Activated naive CD4-positive, alpha-beta T cell treated with anti-CD3 and anti-CD28 coated beads, Interleukin-2, amount 50 U/mL, for 24 hours (primary cell): ENCODE measurements at regions not wholly inside any gene's neighbourhood (a gene's known extent, or its start where the extent isn't known, plus 50 kb on each side); places are given as distances from the start of the nearest gene placed in this dataset.

ENCODE experiments used
- H3K27ac Mint-ChIP-seq: one replicate; pipeline ENCODE4 v1.8.0; 2021; ENCODE audit warnings: mild to moderate bottlenecking, mixed read lengths
- H3K27me3 Mint-ChIP-seq: one replicate; pipeline ENCODE4 v1.8.0; 2021; ENCODE audit warnings: mixed read lengths
- H3K36me3 Mint-ChIP-seq: one replicate; pipeline ENCODE4 v1.8.0; 2021; ENCODE audit warnings: mixed read lengths
- H3K4me1 Mint-ChIP-seq: one replicate; pipeline ENCODE4 v1.8.0; 2021; ENCODE audit warnings: mixed read lengths
- H3K4me3 Mint-ChIP-seq: one replicate; pipeline ENCODE4 v1.8.0; 2021; ENCODE audit warnings: mild to moderate bottlenecking, mixed read lengths
- H3K9me3 Mint-ChIP-seq: one replicate; pipeline ENCODE4 v1.8.0; 2021; ENCODE audit warnings: mixed read lengths

- Mint-ChIP-seq H3K27me3 (peaks cover 5% of the 10 kb centered on the region), H3K4me1 (no peaks in the 10 kb centered on the region), H3K36me3 (no peaks in the 10 kb centered on the region), H3K27ac (no peak overlapping the region), H3K4me3 (no peak overlapping the region), H3K9me3 (no peaks in the 10 kb centered on the region)
Measured at GRCh38 chr16:79508294-79508693, 92.2 kb downstream of the MAF start.

DNA sequence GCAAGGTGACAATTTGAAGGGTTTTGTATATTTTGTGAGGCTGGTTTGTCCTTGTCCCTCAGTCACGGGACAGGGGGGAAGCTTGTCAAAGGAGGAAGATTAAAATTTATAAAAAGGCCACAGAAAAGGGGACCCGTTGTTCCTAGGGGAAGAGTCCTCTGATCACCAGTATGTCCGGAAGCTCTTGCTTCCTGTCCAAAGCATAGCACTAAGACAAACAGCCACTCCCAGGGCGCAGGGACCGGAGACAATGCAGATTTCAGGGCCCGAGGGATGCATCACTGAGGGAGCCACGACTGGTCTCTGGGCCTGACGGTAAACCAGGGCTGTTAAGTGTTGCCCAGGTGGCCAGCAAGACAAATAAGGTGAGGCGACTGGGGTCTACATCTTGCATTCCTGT lies 95.2 kb downstream of the MAF start:
- no peaks in the 10 kb centered on the region for H3K9me3 Mint-ChIP-seq
- H3K4me3 Mint-ChIP-seq = no peak overlapping the region
- H3K27ac Mint-ChIP-seq = no peak overlapping the region
- peaks cover 2% of the 10 kb centered on the region for H3K27me3 Mint-ChIP-seq
- H3K4me1 Mint-ChIP-seq = no peaks in the 10 kb centered on the region
- H3K36me3 Mint-ChIP-seq = no peaks in the 10 kb centered on the region

- H3K4me1 Mint-ChIP-seq = no peaks in the 10 kb centered on the region
- no peaks in the 10 kb centered on the region for H3K9me3 Mint-ChIP-seq
- peaks cover 2% of the 10 kb centered on the region for H3K27me3 Mint-ChIP-seq
- H3K4me3 Mint-ChIP-seq = no peak overlapping the region
- H3K27ac Mint-ChIP-seq = no peak overlapping the region
- H3K36me3 Mint-ChIP-seq = no peaks in the 10 kb centered on the region
Measured at GRCh38 chr16:79503511-79503910, 97.0 kb downstream of the MAF start.

DNA sequence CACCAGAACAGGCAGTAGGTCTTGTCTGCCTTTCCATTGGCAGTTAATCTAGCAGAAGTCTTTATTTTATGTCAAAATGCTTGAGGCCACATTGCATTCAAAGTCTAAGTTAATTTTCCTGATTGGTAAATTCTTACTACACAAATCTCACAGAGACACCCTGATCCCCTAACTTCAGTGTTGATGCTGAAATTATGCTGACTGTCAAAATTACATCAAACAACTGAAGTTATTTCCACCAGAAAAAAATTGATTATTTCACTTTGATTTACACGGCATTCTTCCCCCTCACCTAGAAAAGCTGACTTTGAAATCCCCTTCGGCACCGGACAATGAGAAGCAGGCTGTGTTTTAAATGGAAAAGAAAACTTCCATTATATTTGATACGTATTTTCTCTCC lies 99.1 kb downstream of the MAF start:
- no peaks in the 10 kb centered on the region for H3K9me3 Mint-ChIP-seq
- no peaks in the 10 kb centered on the region for H3K4me1 Mint-ChIP-seq
- H3K27me3 Mint-ChIP-seq = peaks cover 2% of the 10 kb centered on the region
- no peak overlapping the region for H3K27ac Mint-ChIP-seq
- no peaks in the 10 kb centered on the region for H3K36me3 Mint-ChIP-seq
- H3K4me3 Mint-ChIP-seq = no peak overlapping the region

DNA sequence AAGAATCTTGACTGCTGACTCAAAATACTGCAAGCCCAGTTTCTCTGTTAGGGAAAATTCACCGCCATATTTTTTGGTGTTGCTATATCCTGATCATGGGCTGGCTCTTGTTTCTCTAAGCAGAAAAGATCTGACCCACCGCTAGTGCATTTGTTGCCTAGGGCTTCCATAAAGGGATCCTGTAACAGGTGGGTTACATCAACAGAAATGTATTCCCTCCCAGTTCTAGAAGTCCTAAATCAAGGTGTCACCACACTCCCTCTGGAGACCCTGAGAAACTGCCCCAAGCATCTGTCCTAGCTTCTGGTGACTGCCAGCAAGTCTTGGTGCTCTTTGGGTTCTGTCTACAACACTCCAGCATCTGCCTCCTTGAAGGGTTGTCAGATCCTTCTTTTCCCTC lies 99.7 kb downstream of the MAF start:
- Mint-ChIP-seq H3K27me3 (peaks cover 2% of the 10 kb centered on the region), H3K4me1 (no peaks in the 10 kb centered on the region), H3K9me3 (no peaks in the 10 kb centered on the region), H3K27ac (no peak overlapping the region), H3K4me3 (no peak overlapping the region), H3K36me3 (no peaks in the 10 kb centered on the region)

DNA sequence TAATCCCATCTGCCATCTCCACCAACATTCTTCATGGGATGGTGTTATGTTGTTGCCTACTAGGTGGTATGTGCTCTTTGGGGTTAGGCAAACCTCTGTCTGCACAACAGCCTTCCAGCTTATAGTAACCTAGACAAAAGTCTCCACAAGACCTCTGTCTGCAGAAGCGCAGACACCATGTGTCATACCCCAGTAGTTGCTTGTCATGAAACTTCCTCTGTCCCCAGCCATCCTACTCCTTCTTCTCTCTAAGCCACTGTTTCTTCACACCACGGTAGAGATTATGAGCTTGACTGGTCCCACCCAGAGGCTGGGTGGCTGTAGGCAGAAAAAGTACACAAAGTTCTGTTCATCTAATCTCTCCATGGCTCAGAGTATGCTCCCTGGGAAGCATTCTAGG lies 100.3 kb downstream of the MAF start:
- Mint-ChIP-seq H3K4me3 (no peak overlapping the region), H3K4me1 (no peaks in the 10 kb centered on the region), H3K9me3 (no peaks in the 10 kb centered on the region), H3K27me3 (no peaks in the 10 kb centered on the region), H3K36me3 (no peaks in the 10 kb centered on the region), H3K27ac (no peak overlapping the region)

DNA sequence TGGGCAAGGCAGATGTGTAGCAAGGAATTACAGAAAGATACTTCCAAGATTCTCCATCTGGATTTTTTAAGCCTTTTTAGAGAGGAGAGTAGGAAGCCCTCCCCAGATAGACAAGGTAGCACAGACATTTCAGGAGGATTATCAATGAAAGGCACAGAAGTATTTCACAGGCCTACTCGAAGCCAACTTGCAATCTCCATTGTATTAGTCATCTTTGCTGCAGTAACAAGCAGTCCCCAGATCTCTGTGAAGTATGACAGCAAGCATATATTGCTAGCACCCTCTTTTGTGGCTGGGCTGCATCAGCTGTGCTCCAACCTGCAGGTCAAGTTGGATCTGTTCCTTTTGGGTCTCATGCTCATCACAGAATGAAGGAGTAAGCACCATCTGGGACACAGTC lies 101.6 kb downstream of the MAF start:
- no peaks in the 10 kb centered on the region for H3K27me3 Mint-ChIP-seq
- H3K9me3 Mint-ChIP-seq = no peaks in the 10 kb centered on the region
- H3K36me3 Mint-ChIP-seq = no peaks in the 10 kb centered on the region
- H3K4me1 Mint-ChIP-seq = no peaks in the 10 kb centered on the region
- no peak overlapping the region for H3K27ac Mint-ChIP-seq
- H3K4me3 Mint-ChIP-seq = no peak overlapping the region

GRCh38 chr16:79497606-79498350 lies 102.8 kb downstream of the MAF start:
- no peaks in the 10 kb centered on the region for H3K9me3 Mint-ChIP-seq
- H3K27me3 Mint-ChIP-seq = no peaks in the 10 kb centered on the region
- H3K4me3 Mint-ChIP-seq = no peak overlapping the region
- no peaks in the 10 kb centered on the region for H3K36me3 Mint-ChIP-seq
- H3K27ac Mint-ChIP-seq = no peak overlapping the region
- no peaks in the 10 kb centered on the region for H3K4me1 Mint-ChIP-seq

DNA sequence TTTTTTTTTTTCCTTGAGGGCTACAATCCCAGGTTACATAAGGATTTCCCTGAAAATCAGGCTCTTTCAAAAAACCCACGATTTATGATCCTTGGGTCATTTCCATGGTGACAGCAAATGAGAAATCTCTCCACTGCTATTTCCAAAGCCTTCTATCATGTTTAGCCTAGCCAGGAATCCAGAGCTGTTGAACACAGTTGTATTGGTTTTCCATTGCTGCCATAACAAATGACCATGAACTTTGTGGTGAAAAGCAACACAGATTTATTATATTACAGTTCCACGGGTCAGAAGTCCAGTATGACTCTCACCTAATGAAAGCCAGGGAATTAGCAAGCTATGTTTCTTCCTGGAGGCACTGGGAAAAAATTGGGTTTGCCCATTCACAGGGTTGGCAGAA lies 106.6 kb downstream of the MAF start:
- no peaks in the 10 kb centered on the region for H3K9me3 Mint-ChIP-seq
- no peak overlapping the region for H3K27ac Mint-ChIP-seq
- H3K4me1 Mint-ChIP-seq = no peaks in the 10 kb centered on the region

GRCh38 chr16:79492036-79492435 lies 108.5 kb downstream of the MAF start:
- H3K27ac Mint-ChIP-seq = no peak overlapping the region
- no peaks in the 10 kb centered on the region for H3K36me3 Mint-ChIP-seq
- peaks cover 2% of the 10 kb centered on the region for H3K27me3 Mint-ChIP-seq

More for the DNA sequence above, 106.6 kb downstream of the MAF start:
- no peaks in the 10 kb centered on the region for H3K36me3 Mint-ChIP-seq
- H3K27me3 Mint-ChIP-seq = peaks cover 2% of the 10 kb centered on the region
- no peak overlapping the region for H3K4me3 Mint-ChIP-seq

DNA sequence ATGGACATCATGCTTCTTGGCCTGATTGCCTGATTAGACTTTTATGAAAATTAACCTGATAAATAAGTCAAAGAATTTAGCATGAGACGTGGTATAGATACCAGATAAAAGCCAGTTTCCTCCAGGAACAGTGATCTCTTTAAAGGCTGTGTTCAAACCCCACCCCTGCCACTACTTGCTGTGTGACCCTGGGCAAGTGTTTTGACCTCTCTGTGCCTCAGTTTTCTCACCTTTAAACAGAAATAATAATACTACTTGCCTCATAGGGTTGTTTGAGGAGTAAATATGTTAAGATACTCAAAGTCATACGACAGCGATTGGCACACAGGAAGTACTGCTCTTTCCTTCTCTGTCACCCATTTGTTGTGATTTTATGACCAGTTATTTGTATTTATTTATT lies 115.5 kb downstream of the MAF start:
- H3K27me3 Mint-ChIP-seq = peaks cover 9% of the 10 kb centered on the region
- no peaks in the 10 kb centered on the region for H3K4me1 Mint-ChIP-seq
- H3K36me3 Mint-ChIP-seq = no peaks in the 10 kb centered on the region
- H3K27ac Mint-ChIP-seq = no peak overlapping the region
- H3K4me3 Mint-ChIP-seq = no peak overlapping the region
- no peaks in the 10 kb centered on the region for H3K9me3 Mint-ChIP-seq

More at GRCh38 chr16:79492036-79492435, 108.5 kb downstream of the MAF start:
- Mint-ChIP-seq H3K9me3 (no peaks in the 10 kb centered on the region), H3K4me3 (no peak overlapping the region), H3K4me1 (no peaks in the 10 kb centered on the region)

DNA sequence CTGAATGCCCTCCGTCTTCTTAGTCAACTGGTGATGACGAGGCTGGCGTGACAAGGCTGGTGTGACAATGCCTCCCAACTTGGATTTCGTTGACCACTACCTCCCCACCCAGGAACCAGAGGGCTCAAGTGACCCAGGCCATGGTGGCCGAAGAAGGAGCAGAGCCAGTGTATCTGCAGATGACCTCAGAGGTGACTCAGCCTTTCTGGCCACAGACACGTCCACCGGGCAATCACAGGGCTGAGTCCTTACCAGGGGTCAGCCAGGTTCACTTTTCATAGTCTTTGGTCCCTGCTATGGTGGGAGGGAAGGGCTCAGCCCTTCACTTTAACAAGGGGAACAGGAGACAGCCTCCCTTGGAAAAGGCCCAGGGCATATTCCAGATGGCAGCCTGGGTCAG lies 116.3 kb downstream of the MAF start:
- H3K4me3 Mint-ChIP-seq = no peak overlapping the region
- H3K9me3 Mint-ChIP-seq = no peaks in the 10 kb centered on the region
- no peak overlapping the region for H3K27ac Mint-ChIP-seq
- no peaks in the 10 kb centered on the region for H3K36me3 Mint-ChIP-seq
- no peaks in the 10 kb centered on the region for H3K4me1 Mint-ChIP-seq
- H3K27me3 Mint-ChIP-seq = peaks cover 7% of the 10 kb centered on the region

GRCh38 chr16:79483336-79483735 lies 117.2 kb downstream of the MAF start:
- Mint-ChIP-seq H3K27ac (no peak overlapping the region), H3K9me3 (no peaks in the 10 kb centered on the region), H3K27me3 (peaks cover 7% of the 10 kb centered on the region), H3K36me3 (no peaks in the 10 kb centered on the region), H3K4me3 (no peak overlapping the region), H3K4me1 (no peaks in the 10 kb centered on the region)

DNA sequence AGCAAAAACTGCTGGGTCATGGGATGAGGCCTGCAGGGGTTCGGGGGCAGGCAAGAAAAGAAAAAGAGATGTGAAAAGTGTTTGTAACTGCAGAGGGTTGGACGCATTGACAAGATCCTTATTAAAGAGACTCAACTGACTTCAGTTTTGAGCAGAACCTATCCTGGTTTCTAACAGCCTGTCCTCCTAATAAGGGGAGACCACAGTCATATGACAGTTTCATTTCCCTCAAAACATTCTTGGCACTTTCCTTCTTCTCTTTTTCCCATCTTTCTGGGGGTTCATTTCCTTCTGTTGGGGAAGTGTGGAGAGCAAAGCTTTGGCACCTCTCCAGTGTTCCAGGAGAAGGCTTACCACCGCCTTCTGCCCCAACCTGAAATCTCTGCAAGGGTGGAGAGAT lies 118.5 kb downstream of the MAF start:
- Mint-ChIP-seq H3K27me3 (peaks cover 7% of the 10 kb centered on the region), H3K36me3 (no peaks in the 10 kb centered on the region), H3K9me3 (no peaks in the 10 kb centered on the region), H3K27ac (no peak overlapping the region), H3K4me3 (no peak overlapping the region), H3K4me1 (no peaks in the 10 kb centered on the region)

GRCh38 chr16:79480929-79481328 lies 119.6 kb downstream of the MAF start:
- Mint-ChIP-seq H3K9me3 (no peaks in the 10 kb centered on the region), H3K27ac (no peak overlapping the region), H3K4me3 (no peak overlapping the region), H3K36me3 (no peaks in the 10 kb centered on the region), H3K4me1 (no peaks in the 10 kb centered on the region), H3K27me3 (peaks cover 7% of the 10 kb centered on the region)

- no peak overlapping the region for H3K27ac Mint-ChIP-seq
- no peaks in the 10 kb centered on the region for H3K4me1 Mint-ChIP-seq
- H3K36me3 Mint-ChIP-seq = no peaks in the 10 kb centered on the region
- H3K4me3 Mint-ChIP-seq = no peak overlapping the region
- H3K9me3 Mint-ChIP-seq = no peaks in the 10 kb centered on the region
- H3K27me3 Mint-ChIP-seq = peaks cover 7% of the 10 kb centered on the region
Measured at GRCh38 chr16:79480056-79480455, 120.5 kb downstream of the MAF start.

GRCh38 chr16:79476580-79476979 lies 124.0 kb downstream of the MAF start:
- Mint-ChIP-seq H3K9me3 (no peaks in the 10 kb centered on the region), H3K27me3 (peaks cover 4% of the 10 kb centered on the region), H3K4me1 (no peaks in the 10 kb centered on the region), H3K36me3 (no peaks in the 10 kb centered on the region), H3K4me3 (no peak overlapping the region), H3K27ac (no peak overlapping the region)
